GM12874 (cell line): ENCODE measurements at regions not wholly inside any gene's neighbourhood (a gene's known extent, or its start where the extent isn't known, plus 50 kb on each side); places are given as distances from the start of the nearest gene placed in this dataset.

Experiments
- TF ChIP-seq, protein P1 (sequence below): IDR thresholded peaks from 2 replicates; pipeline ENCODE4 v1.5.1; 2011; ENCODE audit warnings: low read depth, mild to moderate bottlenecking, control low read depth, low read length, moderate library complexity; ENCODE audit not compliant: insufficient read depth

DNA sequence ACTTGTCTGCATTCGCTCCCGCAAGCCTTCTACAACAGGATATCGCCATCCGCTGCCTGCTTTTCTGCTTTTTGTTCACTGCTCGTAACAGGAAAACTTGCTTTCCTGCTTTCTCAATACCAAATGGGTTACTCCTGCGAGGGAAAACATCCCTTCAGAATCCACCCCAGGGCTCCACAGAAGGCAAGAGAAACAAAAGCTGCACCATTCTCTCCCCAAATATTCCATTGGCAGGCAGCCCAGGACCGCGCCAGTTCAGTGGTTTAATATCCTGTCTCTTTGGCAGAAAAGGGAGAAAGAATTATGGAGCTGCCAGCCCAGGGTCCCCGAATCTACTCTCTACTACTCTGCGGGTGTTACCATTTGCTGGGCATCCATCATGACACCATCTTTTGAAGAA, 84.7 kb upstream of the DOCK9 start:
- TF ChIP-seq, protein P1, sequence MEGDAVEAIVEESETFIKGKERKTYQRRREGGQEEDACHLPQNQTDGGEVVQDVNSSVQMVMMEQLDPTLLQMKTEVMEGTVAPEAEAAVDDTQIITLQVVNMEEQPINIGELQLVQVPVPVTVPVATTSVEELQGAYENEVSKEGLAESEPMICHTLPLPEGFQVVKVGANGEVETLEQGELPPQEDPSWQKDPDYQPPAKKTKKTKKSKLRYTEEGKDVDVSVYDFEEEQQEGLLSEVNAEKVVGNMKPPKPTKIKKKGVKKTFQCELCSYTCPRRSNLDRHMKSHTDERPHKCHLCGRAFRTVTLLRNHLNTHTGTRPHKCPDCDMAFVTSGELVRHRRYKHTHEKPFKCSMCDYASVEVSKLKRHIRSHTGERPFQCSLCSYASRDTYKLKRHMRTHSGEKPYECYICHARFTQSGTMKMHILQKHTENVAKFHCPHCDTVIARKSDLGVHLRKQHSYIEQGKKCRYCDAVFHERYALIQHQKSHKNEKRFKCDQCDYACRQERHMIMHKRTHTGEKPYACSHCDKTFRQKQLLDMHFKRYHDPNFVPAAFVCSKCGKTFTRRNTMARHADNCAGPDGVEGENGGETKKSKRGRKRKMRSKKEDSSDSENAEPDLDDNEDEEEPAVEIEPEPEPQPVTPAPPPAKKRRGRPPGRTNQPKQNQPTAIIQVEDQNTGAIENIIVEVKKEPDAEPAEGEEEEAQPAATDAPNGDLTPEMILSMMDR: no peak

DNA sequence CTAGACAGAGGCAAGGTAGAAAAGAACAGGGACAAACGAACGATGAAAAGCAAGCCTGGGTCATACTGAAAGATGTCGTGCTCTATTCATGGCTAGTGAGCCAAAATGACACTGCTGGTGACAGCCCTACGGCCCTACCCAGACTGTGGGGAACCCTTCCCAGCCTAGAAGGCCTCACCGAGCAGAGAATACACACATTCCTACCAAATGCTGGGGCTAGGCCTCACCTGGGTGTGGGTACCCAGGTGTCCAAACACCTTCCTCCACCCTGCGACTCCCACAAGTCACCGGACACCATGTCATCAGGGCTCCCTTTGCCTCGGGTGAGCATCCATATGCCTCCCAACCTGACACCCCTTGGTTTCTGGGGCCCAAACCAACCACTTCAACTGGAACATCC, 85.3 kb upstream of the DOCK9 start:
- TF ChIP-seq, protein P1: no peak

DNA sequence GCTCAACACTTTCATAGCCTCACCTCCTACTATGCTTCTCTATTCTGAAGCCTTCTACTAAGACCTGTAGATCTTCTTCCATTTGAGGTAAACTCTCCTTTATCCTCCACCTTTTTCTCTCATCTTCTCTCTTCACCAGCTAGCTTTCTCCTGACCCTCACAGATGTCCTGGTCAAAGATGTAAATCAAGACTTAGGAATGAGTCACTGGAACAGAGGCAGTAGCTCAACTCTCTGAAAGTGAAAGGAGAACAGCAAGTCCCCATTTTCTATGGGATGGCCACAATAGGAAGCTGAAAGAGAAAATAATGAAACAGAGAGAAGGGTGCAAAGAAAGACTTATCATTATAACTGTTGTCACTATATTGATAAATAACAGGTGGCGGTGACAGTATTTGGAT, 86.1 kb upstream of the DOCK9 start:
- TF ChIP-seq, protein P1: no peak

DNA sequence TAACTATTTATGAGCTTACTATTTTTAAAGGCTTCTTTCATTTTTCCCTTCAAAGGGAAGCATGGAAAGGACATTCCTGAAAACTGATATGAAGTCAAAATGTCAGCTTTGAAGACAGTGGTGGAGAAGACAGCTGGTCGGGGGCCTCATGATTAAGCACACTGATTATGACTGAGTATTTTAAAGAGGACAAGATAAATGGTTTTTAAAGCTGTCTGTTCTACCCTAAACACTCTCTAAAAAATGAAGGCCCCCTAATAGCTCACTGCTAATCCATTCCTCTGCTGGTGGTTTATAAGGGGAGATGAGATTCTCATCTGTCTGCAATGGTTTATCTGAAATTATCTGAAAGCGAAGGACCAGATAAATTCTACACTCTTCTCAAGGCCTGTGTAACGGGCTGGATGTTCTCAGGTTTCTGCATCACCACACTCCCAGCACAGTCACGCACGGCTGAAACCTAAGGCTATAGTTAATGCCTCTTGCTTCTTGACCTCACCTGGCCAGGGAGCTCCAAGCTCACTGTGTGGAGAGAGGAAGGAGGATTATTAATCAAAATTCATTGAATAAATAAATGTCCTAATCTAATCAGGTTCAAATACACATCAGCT, 86.9 kb upstream of the DOCK9 start:
- TF ChIP-seq, protein P1: no peak

DNA sequence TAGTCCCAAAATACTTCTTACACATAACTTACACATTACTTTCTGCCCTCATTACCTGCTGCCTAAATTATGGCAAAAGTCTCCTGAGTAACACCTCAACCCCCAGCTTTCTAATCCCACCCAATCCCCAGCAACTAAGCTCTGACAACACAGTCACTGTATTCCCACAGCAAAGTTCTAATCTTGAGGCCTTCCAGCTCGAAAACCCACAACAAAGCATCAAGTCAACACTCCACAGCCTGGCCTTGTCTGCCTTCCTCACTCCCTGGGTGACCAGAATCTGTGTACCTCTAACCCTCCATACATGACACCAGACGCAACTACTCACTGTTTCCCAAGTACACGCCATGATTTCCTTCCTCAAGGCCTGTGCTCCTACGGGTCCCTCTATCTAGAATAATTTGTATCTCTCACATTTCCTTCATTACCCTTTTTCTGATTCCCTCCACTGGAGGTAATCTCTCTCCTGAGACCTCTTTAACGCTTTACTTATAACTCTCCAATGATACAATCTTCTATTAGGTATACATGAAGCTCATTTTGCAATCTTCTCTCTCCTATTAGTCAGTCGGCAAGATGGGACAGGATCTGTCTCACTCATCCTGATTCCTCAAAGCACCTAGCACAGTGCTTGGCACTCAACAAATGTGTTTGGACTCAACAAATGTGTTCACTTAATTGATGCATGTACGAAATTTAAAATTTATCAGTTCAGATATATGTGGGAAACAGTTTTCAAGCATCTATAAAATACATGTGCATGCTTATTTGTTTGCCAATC, 87.6 kb upstream of the DOCK9 start:
- TF ChIP-seq, protein P1: no peak

DNA sequence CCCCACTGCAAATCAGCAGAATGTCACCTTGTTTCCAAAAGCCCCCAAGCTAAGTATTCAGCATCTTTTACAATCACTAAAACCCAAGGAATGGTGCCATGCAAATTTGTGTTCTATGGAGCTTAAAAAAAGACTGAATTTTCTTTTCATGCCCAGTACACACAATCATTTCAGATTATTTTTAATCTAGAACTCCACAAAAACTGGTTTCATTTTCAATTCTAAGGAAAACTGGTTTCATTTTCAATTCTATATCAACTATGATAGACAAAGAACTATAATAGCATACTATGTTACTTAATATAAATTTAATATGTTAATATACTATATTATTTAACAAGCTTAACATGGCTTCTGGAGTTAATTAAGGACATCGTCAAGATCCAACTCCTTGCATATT, 88.4 kb upstream of the DOCK9 start:
- TF ChIP-seq, protein P1: no peak

DNA sequence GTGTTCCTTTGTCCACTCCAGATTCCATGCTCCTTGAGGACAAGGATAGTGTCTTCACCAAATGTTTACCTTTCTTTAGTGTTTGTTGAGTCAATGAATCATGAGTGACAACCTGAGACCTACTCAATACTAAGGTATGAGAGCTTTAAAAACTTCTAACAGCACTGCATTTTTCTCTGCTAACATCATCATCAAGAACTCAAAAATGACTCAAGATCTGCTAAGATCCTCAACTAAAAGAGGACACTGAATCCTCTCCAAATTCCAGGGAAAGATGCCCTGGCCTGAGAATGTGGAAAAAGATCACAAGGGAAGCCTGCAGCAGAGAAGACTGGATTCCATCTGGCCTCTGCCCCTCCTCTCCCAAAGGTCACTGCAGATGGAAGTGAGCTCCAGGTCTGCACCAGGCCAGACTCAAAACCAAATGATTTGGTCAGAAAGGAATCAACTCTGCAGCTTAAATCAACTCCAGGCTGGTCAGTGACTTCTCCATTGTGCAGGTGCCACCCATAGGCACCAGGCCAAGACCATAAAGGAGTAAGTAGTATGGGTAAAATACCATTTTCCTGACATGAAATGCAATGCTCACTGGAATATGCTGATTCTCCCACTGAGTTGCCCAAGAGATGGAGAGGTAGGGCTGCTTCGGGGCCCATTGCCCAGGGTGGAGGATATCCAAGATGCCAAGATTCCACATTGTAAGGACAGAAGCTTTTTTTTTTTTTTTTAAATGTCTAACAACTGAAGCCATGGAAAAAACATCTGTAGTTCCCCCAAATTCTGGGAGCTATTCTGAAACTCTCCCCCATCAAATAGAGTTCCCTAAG, 89.5 kb upstream of the DOCK9 start:
- TF ChIP-seq, protein P1: no peak
